Activated naive CD8-positive, alpha-beta T cell treated with anti-CD3 and anti-CD28 coated beads, Interleukin-2, amount 10 ng/mL, durations not matched to agents 7 days and 5 days (primary cell): ENCODE measurements at regions not wholly inside any gene's neighbourhood (a gene's known extent, or its start where the extent isn't known, plus 50 kb on each side); places are given as distances from the start of the nearest gene placed in this dataset.

Experiments
- ATAC-seq: fragments of 150-1000 bp; cut with Tn5 transposase; one replicate; pipeline ENCODE4 v1.10.0; 2021; ENCODE audit warnings: low read depth, moderate library complexity
- POLR2A ChIA-PET: fragments of 350-600 bp; sonication (Branson Sonifier 250); formaldehyde crosslinking; loops from one replicate; lab custom pipeline; 2021; ENCODE audit warnings: antibody characterized with exemption; lab: Charles Lee
- DNase-seq: peaks from one replicate; pipeline ENCODE4 v3.0.0; 2021
- H3K27ac Mint-ChIP-seq: one replicate; pipeline ENCODE4 v1.8.0; 2022; ENCODE audit warnings: mild to moderate bottlenecking, mixed read lengths
- H3K27me3 Mint-ChIP-seq: one replicate; pipeline ENCODE4 v1.8.0; 2022; ENCODE audit warnings: mild to moderate bottlenecking, moderate library complexity, mixed read lengths
- H3K36me3 Mint-ChIP-seq: one replicate; pipeline ENCODE4 v1.8.0; 2021; ENCODE audit warnings: mild to moderate bottlenecking, mixed read lengths
- H3K4me1 Mint-ChIP-seq: one replicate; pipeline ENCODE4 v1.8.0; 2021; ENCODE audit warnings: mixed read lengths
- H3K4me3 Mint-ChIP-seq: one replicate; pipeline ENCODE4 v1.8.0; 2022; ENCODE audit warnings: mild to moderate bottlenecking, moderate library complexity, mixed read lengths
- H3K9me3 Mint-ChIP-seq: one replicate; pipeline ENCODE4 v1.8.0; 2021; ENCODE audit warnings: mixed read lengths

DNA sequence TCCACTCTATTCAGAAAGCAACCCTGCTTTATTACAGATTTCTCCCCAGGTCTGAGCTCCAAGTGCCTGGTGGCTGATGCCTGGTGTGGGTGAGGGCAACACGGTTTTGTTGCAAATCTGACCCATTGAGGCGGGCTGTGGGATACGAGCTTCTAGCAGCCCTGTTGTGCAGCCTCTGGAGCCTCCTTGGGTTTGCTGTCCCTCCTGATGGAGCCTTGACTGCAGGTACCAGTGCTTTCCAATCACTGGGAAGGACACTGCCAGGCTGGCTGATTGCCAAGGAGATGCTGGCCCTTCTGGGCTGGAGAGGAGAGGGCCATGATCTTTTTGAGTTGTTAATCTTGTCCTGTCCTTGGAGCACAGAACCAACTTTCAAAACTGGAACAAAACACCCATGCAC is 151.0 kb upstream of the RGMA start:
- POLR2A ChIA-PET, result no interaction called here
- DNase-seq, result no peak
- no peak for ATAC-seq
- H3K27me3 Mint-ChIP-seq, result peaks cover 2% of the 10 kb centered on the region
- H3K27ac Mint-ChIP-seq, result no peak overlapping the region
- H3K9me3 Mint-ChIP-seq, result peaks cover 4% of the 10 kb centered on the region
- no peaks in the 10 kb centered on the region for H3K36me3 Mint-ChIP-seq
- no peak overlapping the region for H3K4me3 Mint-ChIP-seq
- peaks cover 4% of the 10 kb centered on the region for H3K4me1 Mint-ChIP-seq

DNA sequence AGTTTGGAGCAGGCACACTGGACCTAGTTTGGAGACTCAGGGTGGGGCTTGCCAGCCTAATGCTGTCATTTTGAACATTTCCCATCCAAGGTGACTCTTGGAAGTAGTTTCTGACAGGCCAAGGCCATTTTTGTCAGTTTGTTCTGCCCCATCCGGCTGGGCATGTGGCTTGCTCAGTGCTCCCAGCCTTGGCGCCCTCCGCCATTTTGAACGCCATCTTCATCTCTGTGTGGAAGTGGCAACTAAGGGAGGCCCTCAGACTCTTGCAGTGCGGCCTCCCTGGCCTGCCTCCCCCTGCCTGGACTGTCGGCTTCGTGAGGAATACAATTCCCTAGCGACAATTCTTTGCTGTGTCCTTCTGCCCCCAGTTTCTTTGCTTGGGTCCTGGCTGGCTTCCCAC is 150.6 kb upstream of the RGMA start:
- H3K4me1 Mint-ChIP-seq, result peaks cover 4% of the 10 kb centered on the region
- peaks cover 2% of the 10 kb centered on the region for H3K27me3 Mint-ChIP-seq
- DNase-seq (no peak), ATAC-seq (no peak)
- peaks cover 4% of the 10 kb centered on the region for H3K9me3 Mint-ChIP-seq
- no peaks in the 10 kb centered on the region for H3K36me3 Mint-ChIP-seq
- POLR2A ChIA-PET, result no interaction called here
- H3K27ac Mint-ChIP-seq, result no peak overlapping the region
- H3K4me3 Mint-ChIP-seq, result no peak overlapping the region

DNA sequence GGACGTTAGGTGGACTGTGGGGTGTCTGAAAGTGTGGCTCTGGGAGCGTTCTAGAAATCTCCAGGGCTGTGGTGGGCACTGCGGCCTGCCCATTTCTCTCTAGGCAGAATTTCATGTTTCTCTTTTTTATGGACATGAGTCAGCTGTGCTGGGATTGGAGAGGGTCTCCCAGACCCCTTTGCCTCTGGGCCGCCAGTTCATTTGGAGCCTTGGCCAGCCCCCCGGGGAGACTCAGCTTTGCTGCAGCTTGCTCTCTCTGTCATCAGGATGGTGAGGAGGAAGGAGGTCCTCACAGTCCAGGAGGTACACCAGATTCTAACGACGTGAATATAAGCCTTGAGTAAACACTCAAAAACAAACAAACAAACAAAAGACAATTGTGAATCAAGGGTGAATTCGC is 149.6 kb upstream of the RGMA start:
- no peak for DNase-seq
- H3K4me3 Mint-ChIP-seq, result no peak overlapping the region
- no peak overlapping the region for H3K27ac Mint-ChIP-seq
- H3K4me1 Mint-ChIP-seq, result peaks cover 4% of the 10 kb centered on the region
- POLR2A ChIA-PET, result no interaction called here
- no peaks in the 10 kb centered on the region for H3K36me3 Mint-ChIP-seq
- H3K27me3 Mint-ChIP-seq, result peaks cover 5% of the 10 kb centered on the region
- peaks cover 4% of the 10 kb centered on the region for H3K9me3 Mint-ChIP-seq
- no peak for ATAC-seq

DNA sequence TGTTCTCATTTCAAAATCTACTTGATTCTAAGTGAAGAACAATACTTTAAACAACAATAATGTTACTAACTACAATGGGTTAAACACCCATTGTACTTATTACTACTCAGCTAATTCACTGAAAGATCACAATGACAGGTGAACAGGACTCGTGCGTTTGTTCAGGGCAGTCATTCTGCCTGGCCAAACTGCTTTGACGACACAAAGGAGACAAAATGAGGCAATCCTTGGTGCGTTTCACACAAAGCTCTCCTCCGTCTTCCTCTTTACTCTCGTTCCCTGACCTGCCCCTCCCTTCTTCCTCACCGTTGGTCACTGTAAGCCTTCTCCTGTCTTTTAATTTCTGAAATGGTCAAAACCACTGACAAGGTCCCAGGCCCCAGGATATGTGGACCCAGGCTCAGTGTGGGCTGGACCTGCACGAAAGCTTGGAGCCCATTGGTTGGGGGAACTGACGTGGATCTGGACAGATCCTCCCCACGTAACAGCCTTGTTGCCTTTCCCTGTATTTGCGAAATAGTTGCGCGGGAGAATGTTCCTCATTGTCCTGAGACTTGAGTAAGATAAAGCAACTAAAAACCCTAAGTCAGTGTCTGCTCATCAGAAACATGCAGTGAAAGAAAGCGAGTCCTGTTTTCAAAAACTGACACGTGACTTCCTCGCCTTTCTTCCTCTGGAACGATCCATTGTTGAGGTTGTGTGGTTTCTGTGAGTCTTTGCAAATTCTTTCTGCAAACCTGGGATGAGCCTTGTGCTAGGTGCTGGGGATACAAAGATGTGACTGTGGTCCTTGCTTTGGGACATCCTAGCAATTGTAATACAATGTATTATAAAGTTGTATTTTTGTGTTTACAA is 147.1 kb upstream of the RGMA start:
- H3K4me1 Mint-ChIP-seq, result peaks cover 6% of the 10 kb centered on the region
- H3K36me3 Mint-ChIP-seq, result no peaks in the 10 kb centered on the region
- POLR2A ChIA-PET, result interaction anchor here (0.6 kb wide), 1 partner anchor 1390 kb away, joined by 3 read pairs; no protein-coding TSS in a partner anchor
- ATAC-seq (no peak), DNase-seq (no peak)
- H3K9me3 Mint-ChIP-seq, result peaks cover 4% of the 10 kb centered on the region
- peaks cover 8% of the 10 kb centered on the region for H3K27me3 Mint-ChIP-seq
- peak overlapping the region; percentile 61 for H3K4me3 Mint-ChIP-seq
- no peak overlapping the region for H3K27ac Mint-ChIP-seq

DNA sequence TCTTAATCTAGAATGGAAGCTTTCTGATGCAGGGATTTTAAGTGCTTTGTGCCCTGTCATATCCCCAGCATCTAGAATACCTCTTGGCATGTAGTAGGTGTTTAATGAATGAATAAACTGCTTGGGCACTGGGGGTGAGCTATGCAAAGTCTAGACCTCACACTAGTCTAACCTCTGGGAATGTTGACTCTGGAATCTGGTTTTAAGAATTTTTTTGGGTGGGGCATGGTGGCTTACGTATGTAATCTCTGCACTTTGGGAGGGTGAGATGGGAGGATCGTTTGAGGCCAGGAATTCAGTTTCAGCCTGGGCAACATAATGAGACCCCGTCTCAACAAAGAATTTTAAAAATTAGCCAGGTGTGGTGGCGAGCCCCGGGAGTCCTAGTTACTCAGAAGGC is 146.3 kb upstream of the RGMA start:
- peaks cover 13% of the 10 kb centered on the region for H3K27me3 Mint-ChIP-seq
- H3K27ac Mint-ChIP-seq, result no peak overlapping the region
- DNase-seq (no peak), ATAC-seq (no peak)
- H3K9me3 Mint-ChIP-seq, result peaks cover 4% of the 10 kb centered on the region
- peaks cover 6% of the 10 kb centered on the region for H3K4me1 Mint-ChIP-seq
- H3K36me3 Mint-ChIP-seq, result no peaks in the 10 kb centered on the region
- POLR2A ChIA-PET, result no interaction called here
- no peak overlapping the region for H3K4me3 Mint-ChIP-seq

DNA sequence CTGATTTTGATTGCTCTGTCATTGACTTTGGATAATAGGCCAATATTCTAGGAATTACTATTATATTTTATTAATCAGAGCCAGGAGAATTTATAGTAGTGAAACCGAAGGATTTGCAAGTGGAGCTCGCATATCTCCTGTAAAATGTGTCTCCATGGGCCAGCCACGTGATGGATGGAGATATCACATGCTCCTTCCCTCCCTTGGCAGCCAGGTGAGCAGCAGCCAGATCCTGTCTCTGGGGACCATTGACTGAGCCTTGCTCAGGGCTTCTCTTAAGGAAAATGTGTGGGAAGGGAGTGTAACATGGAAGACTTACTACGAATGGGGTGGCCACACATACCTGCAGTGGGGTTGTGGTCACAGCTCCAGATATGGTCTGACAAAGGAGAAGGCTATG is 144.7 kb upstream of the RGMA start:
- H3K27me3 Mint-ChIP-seq, result peaks cover 22% of the 10 kb centered on the region
- peaks cover 4% of the 10 kb centered on the region for H3K9me3 Mint-ChIP-seq
- no peak overlapping the region for H3K4me3 Mint-ChIP-seq
- DNase-seq (no peak), ATAC-seq (no peak)
- H3K36me3 Mint-ChIP-seq, result no peaks in the 10 kb centered on the region
- H3K27ac Mint-ChIP-seq, result no peak overlapping the region
- H3K4me1 Mint-ChIP-seq, result peaks cover 6% of the 10 kb centered on the region
- POLR2A ChIA-PET, result no interaction called here

DNA sequence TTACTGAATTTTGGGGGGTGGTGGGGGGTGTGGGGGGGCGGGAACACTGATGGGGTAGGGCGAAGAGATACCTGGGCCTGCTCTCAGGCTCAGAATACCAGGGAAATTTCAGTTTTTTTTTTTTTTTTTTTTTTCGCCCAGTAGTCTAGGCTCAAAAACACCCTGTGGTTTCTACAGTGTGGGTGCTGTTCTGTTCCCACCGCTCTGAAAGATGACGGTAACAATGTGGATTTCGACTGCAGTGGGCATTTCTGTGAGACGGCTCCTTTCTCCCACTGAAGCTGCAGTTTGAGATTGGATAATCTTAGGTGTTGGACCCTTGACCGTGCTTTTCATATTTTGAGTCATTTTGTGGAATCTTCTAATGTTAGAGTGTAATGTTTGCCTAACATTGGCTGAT is 143.8 kb upstream of the RGMA start:
- Mint-ChIP-seq H3K4me3 (no peak overlapping the region), H3K4me1 (peaks cover 6% of the 10 kb centered on the region), H3K27ac (no peak overlapping the region), H3K27me3 (peaks cover 20% of the 10 kb centered on the region), H3K9me3 (peaks cover 2% of the 10 kb centered on the region), H3K36me3 (no peaks in the 10 kb centered on the region)
- POLR2A ChIA-PET, result no interaction called here
- no peak for DNase-seq
- ATAC-seq, result no peak

DNA sequence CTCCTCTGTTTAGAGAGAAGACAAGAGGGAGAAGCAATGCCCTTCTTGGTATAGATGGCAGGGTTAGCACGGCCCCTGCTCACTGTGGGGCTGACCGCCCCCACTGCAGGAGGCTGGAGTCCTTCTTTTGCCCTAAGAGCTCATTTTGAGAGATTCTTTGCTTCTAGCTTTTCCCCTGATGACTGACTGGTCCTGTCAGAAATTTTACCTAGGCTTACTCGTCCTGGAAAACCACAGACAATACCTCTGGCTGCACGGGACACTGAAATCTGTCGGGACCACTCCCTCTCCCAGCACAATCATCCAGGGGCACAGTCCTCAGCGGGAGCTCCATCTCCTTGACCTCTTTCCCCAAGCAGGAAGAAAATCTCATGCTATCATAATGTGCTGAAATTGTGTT is 143.0 kb upstream of the RGMA start:
- H3K9me3 Mint-ChIP-seq, result no peaks in the 10 kb centered on the region
- ATAC-seq (no peak), DNase-seq (no peak)
- H3K36me3 Mint-ChIP-seq, result no peaks in the 10 kb centered on the region
- H3K4me3 Mint-ChIP-seq, result no peak overlapping the region
- peaks cover 23% of the 10 kb centered on the region for H3K27me3 Mint-ChIP-seq
- POLR2A ChIA-PET, result interaction anchor here (0.6 kb wide), 1 partner anchor 79 kb away, joined by 4 read pairs; no protein-coding TSS in a partner anchor
- no peak overlapping the region for H3K27ac Mint-ChIP-seq
- peaks cover 6% of the 10 kb centered on the region for H3K4me1 Mint-ChIP-seq

DNA sequence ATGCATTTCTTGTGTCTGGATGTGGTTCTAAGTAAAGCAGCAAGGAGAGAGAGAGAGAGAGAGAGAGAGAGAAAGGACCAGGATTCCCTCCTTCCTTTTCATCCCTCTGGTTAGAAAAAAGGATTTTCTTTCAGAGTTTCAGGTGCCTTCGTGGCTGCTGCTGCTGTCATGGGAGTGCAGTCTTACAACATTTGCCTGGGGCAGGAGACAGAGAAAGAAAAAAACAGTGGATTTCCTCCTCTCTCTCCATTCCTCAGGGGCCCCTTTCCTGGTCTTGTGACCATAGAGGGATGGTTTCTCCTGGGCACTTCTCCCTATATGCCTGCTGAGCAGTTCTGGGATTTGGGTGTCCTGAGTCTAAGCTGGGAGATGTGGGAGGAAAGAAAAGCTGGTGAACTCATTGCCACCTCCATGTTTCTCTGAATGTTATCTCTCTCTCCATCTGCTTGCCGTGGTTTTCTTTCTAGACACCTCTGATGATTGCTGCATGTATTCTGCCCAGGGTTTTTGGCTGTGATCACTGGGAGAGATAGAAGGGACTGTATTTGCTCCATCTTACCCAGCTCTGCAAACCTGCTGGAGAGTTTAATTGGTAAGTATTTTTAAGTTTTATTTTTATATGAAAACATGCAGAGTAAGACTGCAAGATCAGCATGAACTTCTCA is 142.4 kb upstream of the RGMA start:
- Mint-ChIP-seq H3K27me3 (peaks cover 25% of the 10 kb centered on the region), H3K36me3 (no peaks in the 10 kb centered on the region), H3K27ac (no peak overlapping the region), H3K9me3 (no peaks in the 10 kb centered on the region), H3K4me3 (no peak overlapping the region), H3K4me1 (peaks cover 6% of the 10 kb centered on the region)
- POLR2A ChIA-PET, result no interaction called here
- ATAC-seq (peak; percentile 36), DNase-seq (no peak)

DNA sequence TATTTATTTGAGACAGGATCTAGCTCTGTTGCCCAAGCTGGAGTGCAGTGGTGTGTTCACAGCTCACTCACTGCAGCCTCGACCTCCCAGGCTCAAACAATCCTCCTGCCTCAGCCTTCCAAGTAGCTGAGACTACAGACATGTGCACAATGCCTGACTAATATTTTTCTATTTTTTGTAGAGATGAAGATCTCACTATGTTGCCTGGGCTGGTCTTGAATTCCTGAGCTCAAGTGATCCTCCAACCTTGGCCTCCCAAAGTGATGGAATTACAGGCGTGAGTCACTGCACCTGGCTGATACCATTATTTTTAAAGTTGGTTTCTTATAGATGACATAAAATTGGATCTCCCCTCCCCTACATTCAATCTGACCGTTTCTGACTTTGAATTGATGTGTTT is 139.5 kb upstream of the RGMA start:
- DNase-seq (no peak), ATAC-seq (no peak)
- POLR2A ChIA-PET, result no interaction called here
- no peak overlapping the region for H3K27ac Mint-ChIP-seq
- peaks cover 2% of the 10 kb centered on the region for H3K4me1 Mint-ChIP-seq
- no peak overlapping the region for H3K4me3 Mint-ChIP-seq
- peaks cover 39% of the 10 kb centered on the region for H3K27me3 Mint-ChIP-seq
- no peaks in the 10 kb centered on the region for H3K9me3 Mint-ChIP-seq
- no peaks in the 10 kb centered on the region for H3K36me3 Mint-ChIP-seq

DNA sequence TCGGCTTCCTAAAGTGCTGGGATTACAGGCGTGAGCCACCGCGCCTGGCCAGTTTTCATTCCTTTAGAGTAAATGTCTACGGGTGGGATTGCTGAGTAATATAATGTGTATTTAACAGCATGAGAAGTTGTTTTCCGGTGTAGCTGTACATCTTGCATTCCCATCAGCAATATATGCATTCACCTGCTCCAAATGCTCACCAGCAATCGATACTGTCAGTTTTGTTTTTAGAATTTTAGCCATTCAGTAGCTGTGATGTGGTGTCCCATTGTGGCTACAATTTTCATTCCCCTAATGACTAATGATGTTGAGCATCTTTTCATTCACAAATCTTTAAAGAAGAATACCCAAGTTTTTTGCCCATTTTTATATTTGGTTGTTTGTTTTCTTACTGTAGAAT is 134.8 kb upstream of the RGMA start:
- Mint-ChIP-seq H3K36me3 (no peaks in the 10 kb centered on the region), H3K4me1 (no peaks in the 10 kb centered on the region), H3K27me3 (peaks cover 30% of the 10 kb centered on the region), H3K27ac (no peak overlapping the region), H3K4me3 (no peak overlapping the region), H3K9me3 (no peaks in the 10 kb centered on the region)
- DNase-seq (no peak), ATAC-seq (no peak)
- POLR2A ChIA-PET, result no interaction called here

DNA sequence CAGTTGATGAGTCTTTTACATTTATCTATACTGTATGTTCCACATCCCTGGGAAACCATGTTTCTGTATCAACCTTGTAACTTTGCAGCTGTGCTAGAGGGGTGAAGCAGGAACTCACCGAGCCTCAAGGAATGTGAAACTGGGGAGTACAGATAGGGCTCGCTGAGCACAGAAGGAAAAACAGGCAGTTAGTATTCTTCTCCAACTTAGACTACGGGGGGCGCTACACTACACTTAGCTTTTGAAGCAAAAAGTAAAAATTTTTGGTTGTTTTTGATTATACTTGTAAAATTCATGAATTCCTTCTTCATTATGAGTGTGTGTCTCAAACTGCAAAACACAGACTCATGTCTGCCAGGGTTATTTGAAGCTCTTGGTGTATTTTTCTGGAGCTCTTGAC is 132.7 kb upstream of the RGMA start:
- POLR2A ChIA-PET, result no interaction called here
- Mint-ChIP-seq H3K4me3 (peak overlapping the region; percentile 41), H3K9me3 (no peaks in the 10 kb centered on the region), H3K27me3 (peaks cover 26% of the 10 kb centered on the region), H3K4me1 (no peaks in the 10 kb centered on the region), H3K27ac (no peak overlapping the region), H3K36me3 (no peaks in the 10 kb centered on the region)
- DNase-seq (no peak), ATAC-seq (no peak)

DNA sequence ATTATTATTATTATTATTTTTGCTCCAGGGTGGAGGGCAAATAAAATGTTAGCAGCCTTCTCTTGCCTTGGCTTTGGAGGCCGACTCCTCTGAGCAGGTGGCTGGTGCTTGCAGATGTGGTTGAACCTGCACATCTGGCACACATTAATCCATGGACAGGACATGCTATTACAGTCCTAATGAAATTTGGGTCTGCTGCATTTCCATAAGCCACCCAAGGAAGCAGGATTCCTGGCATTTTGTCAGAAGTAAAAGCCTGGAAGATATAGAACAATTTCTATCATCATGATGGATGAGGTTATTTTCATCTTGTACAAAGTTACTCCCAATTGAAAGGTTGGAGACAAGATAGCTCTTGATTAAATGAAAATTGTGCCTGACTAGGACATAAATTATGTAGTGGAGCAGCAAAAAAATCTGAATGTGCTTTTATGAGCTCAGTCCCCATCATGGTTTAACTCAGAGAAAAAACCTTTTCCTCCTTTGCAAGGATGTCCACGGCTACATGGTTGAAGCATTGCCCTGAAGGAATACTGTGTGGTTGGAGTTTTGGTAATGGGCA is 130.9 kb upstream of the RGMA start:
- Mint-ChIP-seq H3K9me3 (no peaks in the 10 kb centered on the region), H3K27me3 (peaks cover 11% of the 10 kb centered on the region), H3K36me3 (no peaks in the 10 kb centered on the region), H3K4me3 (no peak overlapping the region), H3K4me1 (no peaks in the 10 kb centered on the region), H3K27ac (no peak overlapping the region)
- ATAC-seq (no peak), DNase-seq (no peak)
- POLR2A ChIA-PET, result no interaction called here

DNA sequence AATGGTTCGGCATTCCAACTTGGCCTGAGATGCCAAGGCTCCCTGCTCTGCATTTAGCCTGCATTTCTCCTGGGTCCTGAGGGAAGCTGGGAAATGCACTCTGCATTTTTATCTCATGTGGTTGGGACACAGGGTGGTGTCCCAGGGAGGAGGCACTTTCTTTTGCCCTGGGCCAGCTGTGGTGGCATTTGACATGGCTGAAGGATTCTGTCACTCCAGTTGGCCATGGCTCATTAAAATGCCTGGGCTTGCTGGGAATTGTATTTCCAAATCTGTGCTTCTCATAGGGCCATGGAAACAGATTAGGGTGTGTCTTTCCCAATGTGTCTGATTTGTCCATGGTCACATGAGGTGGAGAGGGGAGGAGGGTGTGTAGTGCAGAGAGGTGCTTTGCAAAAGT is 128.3 kb upstream of the RGMA start:
- Mint-ChIP-seq H3K4me3 (no peak overlapping the region), H3K27ac (no peak overlapping the region), H3K27me3 (peaks cover 6% of the 10 kb centered on the region), H3K9me3 (peaks cover 2% of the 10 kb centered on the region), H3K4me1 (no peaks in the 10 kb centered on the region), H3K36me3 (no peaks in the 10 kb centered on the region)
- DNase-seq (no peak), ATAC-seq (no peak)
- POLR2A ChIA-PET, result no interaction called here
